Activated T-cell treated with anti-CD3 and anti-CD28 coated beads for 4 hours (primary cell): ENCODE measurements at regions not wholly inside any gene's neighbourhood (a gene's known extent, or its start where the extent isn't known, plus 50 kb on each side); places are given as distances from the start of the nearest gene placed in this dataset.
"Not testable (repeated sequence)": the region's sequence is repeated elsewhere in the genome, so short reads cannot be mapped to it uniquely, and the experiment has no call there.

Source experiments
- DNase-seq: peaks from one replicate; pipeline ENCODE4 v3.0.0-alpha.2; 2020

DNA sequence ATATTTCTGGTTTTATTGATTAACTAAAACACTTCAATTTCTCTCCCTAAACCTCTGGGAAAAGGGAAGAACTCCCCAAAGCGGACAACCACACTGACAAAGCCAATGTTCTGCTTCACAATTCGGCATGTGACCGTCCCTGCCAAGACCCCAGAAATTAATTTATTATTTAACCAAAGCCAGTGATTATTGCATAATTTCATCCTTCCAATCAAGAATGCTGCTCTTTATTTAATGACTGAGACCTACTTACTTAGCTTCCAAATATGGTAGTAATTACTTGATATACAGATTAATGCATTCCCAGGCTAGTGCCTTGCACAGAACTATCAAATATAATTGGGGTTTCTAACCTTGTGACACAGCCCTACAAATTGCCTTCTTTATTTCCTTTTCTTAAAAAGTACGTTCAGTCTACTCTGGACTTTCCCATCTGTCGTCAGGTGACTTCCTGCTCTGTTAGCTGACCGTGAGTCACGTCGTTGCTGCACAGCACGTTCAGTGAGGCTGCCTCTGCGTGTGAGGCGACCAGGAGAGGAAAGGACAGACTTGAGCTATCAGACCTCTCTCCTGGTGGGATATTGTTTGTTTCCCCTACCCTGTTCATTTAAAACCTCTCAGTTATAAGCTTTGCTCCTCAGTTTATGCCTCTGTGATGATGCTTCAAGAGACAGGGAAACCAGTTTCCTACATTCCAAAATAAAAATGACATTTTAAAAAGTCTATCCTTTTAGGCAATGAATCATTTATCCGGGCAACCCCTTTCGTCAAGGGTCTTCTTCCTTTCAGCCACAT lies 55.7 kb upstream of the TNFAIP3 start:
- peak; percentile 64 for DNase-seq

GRCh38 chr6:137811916-137812553 lies 55.0 kb upstream of the TNFAIP3 start:
- DNase-seq, result no peak

DNA sequence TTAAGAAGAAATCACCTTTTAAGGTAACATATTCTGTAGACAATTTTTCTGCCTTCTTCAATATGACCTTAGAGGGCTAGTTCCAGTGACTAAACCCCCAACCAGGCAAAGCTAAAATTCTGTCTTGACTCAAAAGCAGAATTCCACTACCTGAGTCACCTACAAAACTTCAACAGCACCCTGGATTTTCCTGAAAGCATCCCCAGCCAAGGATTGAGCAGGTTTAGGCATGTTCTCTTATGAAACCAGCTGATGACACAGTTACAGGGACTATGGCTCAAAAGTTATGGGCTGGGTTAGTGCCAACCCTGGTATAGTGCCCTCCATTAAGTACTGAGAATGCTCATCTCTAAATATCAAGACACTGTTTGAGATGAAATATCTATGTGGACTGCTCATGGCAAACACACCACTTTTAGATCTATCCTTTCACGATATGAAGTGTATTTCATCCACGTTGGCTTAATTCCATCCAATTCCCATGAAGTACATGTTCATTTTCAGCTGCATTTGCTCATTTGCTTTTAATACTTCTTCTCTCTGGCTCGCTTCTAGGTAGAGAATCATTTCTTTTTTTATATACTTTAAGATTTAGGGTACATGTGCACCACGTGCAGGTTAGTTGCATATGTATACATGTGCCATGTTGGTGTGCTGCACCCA lies 53.6 kb upstream of the TNFAIP3 start:
- no peak for DNase-seq

DNA sequence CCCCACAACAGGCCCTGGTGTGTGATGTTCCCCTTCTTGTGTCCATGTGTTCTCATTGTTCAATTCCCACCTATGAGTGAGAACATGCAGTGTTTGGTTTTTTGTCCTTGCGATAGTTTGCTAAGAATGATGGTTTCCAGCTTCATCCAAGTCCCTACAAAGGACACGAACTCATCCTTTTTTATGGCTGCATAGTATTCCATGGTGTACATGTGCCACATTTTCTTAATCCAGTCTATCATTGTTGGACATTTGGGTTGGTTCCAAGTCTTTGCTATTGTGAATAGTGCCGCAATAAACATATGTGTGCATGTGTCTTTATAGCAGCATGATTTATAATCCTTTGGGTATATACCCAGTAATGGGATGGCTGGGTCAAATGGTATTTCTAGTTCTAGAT lies 53.0 kb upstream of the TNFAIP3 start:
- DNase-seq, result not testable (repeated sequence)

DNA sequence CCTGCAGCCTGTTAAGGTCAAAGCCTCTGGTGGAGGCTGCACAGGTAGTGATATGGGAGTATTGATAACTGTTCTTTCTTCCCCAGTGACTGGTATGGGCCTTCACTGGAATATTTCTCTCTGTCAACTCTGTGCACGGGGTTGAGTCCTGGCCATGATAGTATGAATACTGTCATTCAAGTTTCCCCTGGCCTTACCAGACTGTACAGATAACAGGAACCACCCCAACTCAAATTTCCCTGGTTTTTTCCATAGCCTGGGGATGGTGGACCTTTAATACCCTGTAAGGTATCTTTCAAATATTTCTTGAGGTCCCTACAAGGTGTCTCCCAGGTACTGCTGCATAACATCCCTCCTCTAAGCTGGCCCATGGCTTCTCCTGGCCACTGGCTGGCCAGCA lies 51.4 kb upstream of the TNFAIP3 start:
- no peak for DNase-seq

- no peak for DNase-seq
These were observed 50.9 kb upstream of the TNFAIP3 start for GRCh38 chr6:137816133-137816579.

GRCh38 chr6:137816688-137817618 lies 50.1 kb upstream of the TNFAIP3 start:
- DNase-seq, result no peak
